ENCODE measurements at regions not wholly inside any gene's neighbourhood (a gene's known extent, or its start where the extent isn't known, plus 50 kb on each side); places are given as distances from the start of the nearest gene placed in this dataset.

- intact Hi-C loops (cut with DNase I), result no loop called here
- DNase-seq, result no peak
- Histone ChIP-seq H3K27me3 (peaks cover 0 to 18% (median 0%) of the 10 kb centered on the region in 4 donors), H3K9me3 (no peaks in the 10 kb centered on the region), H3K4me1 (no peaks in the 10 kb centered on the region), H3K4me3 (no peak overlapping the region), H3K27ac (no peak overlapping the region), H3K36me3 (no peaks in the 10 kb centered on the region)
- no peak for TF ChIP-seq CTCF (IDR thresholded peaks at IDR 0.05)
- TF ChIP-seq POLR2A (IDR thresholded peaks at IDR 0.05), result no peak
- WGBS, 2 donors, result 61 to 65% methylated on average over 8 to 9 of the region's 11 CpGs
Observed at GRCh38 chr2:10235909-10236550, 66.7 kb upstream of the HPCAL1 start.

- 57 to 66% methylated on average over 5 to 9 of the region's 10 CpGs for WGBS, 2 donors
- no peaks in the 10 kb centered on the region for H3K4me1 ChIP-seq
- no peaks in the 10 kb centered on the region for H3K36me3 ChIP-seq
- TF ChIP-seq POLR2A (IDR thresholded peaks at IDR 0.05), result no peak
- no peak for TF ChIP-seq CTCF (IDR thresholded peaks at IDR 0.05)
- no peak for DNase-seq
- intact Hi-C loops (cut with DNase I), result no loop called here
- H3K4me3 ChIP-seq, result no peak overlapping the region
- H3K27ac ChIP-seq, result no peak overlapping the region
- H3K9me3 ChIP-seq, result no peaks in the 10 kb centered on the region
- peaks cover 0 to 18% (median 0%) of the 10 kb centered on the region in 4 donors for H3K27me3 ChIP-seq
Observed at GRCh38 chr2:10236571-10237391, 65.9 kb upstream of the HPCAL1 start.

- TF ChIP-seq POLR2A (IDR thresholded peaks at IDR 0.05), result no peak
- no peak for TF ChIP-seq CTCF (IDR thresholded peaks at IDR 0.05)
Observed at GRCh38 chr2:10237392-10238321, 65.0 kb upstream of the HPCAL1 start.

GRCh38 chr2:10238396-10238795 lies 64.3 kb upstream of the HPCAL1 start:
- WGBS, 2 donors, result 73 to 90% methylated on average over 2 to 3 of the region's 7 CpGs
- no peak overlapping the region for H3K4me3 ChIP-seq
- no peaks in the 10 kb centered on the region for H3K4me1 ChIP-seq
- TF ChIP-seq CTCF (IDR thresholded peaks at IDR 0.05), result no peak
- no peak for TF ChIP-seq POLR2A (IDR thresholded peaks at IDR 0.05)
- intact Hi-C loops (cut with DNase I), result no loop called here
- DNase-seq, result no peak
- H3K36me3 ChIP-seq, result no peaks in the 10 kb centered on the region
- no peaks in the 10 kb centered on the region for H3K9me3 ChIP-seq
- peaks cover 0 to 18% (median 0%) of the 10 kb centered on the region in 4 donors for H3K27me3 ChIP-seq
- H3K27ac ChIP-seq, result no peak overlapping the region

More at GRCh38 chr2:10237392-10238321, 65.0 kb upstream of the HPCAL1 start:
- H3K9me3 ChIP-seq, result no peaks in the 10 kb centered on the region
- DNase-seq, result no peak
- 78 to 83% methylated on average over 4 to 9 of the region's 28 CpGs for WGBS, 2 donors
- H3K27ac ChIP-seq, result no peak overlapping the region
- intact Hi-C loops (cut with DNase I), result no loop called here
- no peaks in the 10 kb centered on the region for H3K36me3 ChIP-seq
- H3K4me1 ChIP-seq, result no peaks in the 10 kb centered on the region
- H3K4me3 ChIP-seq, result no peak overlapping the region
- peaks cover 0 to 18% (median 0%) of the 10 kb centered on the region in 4 donors for H3K27me3 ChIP-seq
